ENCODE measurements at regions not wholly inside any gene's neighbourhood (a gene's known extent, or its start where the extent isn't known, plus 50 kb on each side); places are given as distances from the start of the nearest gene placed in this dataset.
A peak's percentile ranks its signal among the peaks of the same experiment; 100 is the strongest.

- ATAC-seq, result no peak
Observed at GRCh38 chr7:32428546-32428945, 61.6 kb downstream of the LSM5 start.

GRCh38 chr7:32427769-32428291, 62.4 kb downstream of the LSM5 start:
- peak in 1 of 2 donors; percentile 55 for ATAC-seq

- no peak for ATAC-seq
Observed at GRCh38 chr7:32416846-32417245, 73.3 kb downstream of the LSM5 start.

- ATAC-seq, result no peak
Observed at GRCh38 chr7:32415936-32416335, 74.2 kb downstream of the LSM5 start.

- no peak for ATAC-seq
Observed at GRCh38 chr7:32415519-32415918, 74.7 kb downstream of the LSM5 start.

GRCh38 chr7:32412471-32412870, 77.7 kb downstream of the LSM5 start:
- ATAC-seq, result no peak

- ATAC-seq, result no peak
Observed at GRCh38 chr7:32410545-32410944, 79.6 kb downstream of the LSM5 start.

GRCh38 chr7:32406386-32406785, 83.8 kb downstream of the LSM5 start:
- ATAC-seq, result no peak

- ATAC-seq, result no peak
Observed at GRCh38 chr7:32403463-32404229, 86.5 kb downstream of the LSM5 start.

- ATAC-seq, result no peak
Observed at GRCh38 chr7:32400676-32401075, 89.5 kb downstream of the LSM5 start.

- no peak for ATAC-seq
Observed at GRCh38 chr7:32399311-32399710, 90.9 kb downstream of the LSM5 start.

GRCh38 chr7:32395168-32395567, 95.0 kb downstream of the LSM5 start:
- ATAC-seq, result no peak

GRCh38 chr7:32393861-32394260, 96.3 kb downstream of the LSM5 start:
- ATAC-seq, result no peak

GRCh38 chr7:32390210-32390609, 100.0 kb downstream of the LSM5 start:
- ATAC-seq, result no peak

GRCh38 chr7:32385316-32385956, 104.7 kb downstream of the LSM5 start:
- ATAC-seq, result no peak

- no peak for ATAC-seq
Observed at GRCh38 chr7:32381024-32381601, 109.1 kb downstream of the LSM5 start.

- no peak for ATAC-seq
Observed at GRCh38 chr7:32379510-32380112, 110.6 kb downstream of the LSM5 start.

- no peak for ATAC-seq
Observed at GRCh38 chr7:32378988-32379387, 111.2 kb downstream of the LSM5 start.

GRCh38 chr7:32364581-32364980, 125.6 kb downstream of the LSM5 start:
- ATAC-seq, result no peak

- no peak for ATAC-seq
Observed at GRCh38 chr7:32360127-32360526, 130.1 kb downstream of the LSM5 start.

- no peak for ATAC-seq
Observed at GRCh38 chr7:32357535-32358277, 132.5 kb downstream of the LSM5 start.

- no peak for ATAC-seq
Observed at GRCh38 chr7:32347244-32347828, 142.8 kb downstream of the LSM5 start.
